Activated B cell treated with CpG ODN at 0.5 μM for 24 hours (primary cell): ENCODE measurements at regions not wholly inside any gene's neighbourhood (a gene's known extent, or its start where the extent isn't known, plus 50 kb on each side); places are given as distances from the start of the nearest gene placed in this dataset.

Source experiments
- ATAC-seq: fragments of 200-7000 bp; cut with Tn5 transposase; one replicate; pipeline ENCODE4 v1.10.0; 2021; ENCODE audit warnings: low read depth, mild to moderate bottlenecking, moderate library complexity
- CTCF ChIA-PET: fragments of 350-600 bp; sonication (Branson Sonifier 250); formaldehyde crosslinking; loops from one replicate; lab custom pipeline; 2021; ENCODE audit warnings: antibody characterized with exemption; lab: Charles Lee
- POLR2A ChIA-PET: fragments of 350-600 bp; sonication (Branson Sonifier 250); formaldehyde crosslinking; loops from one replicate; lab custom pipeline; 2021; ENCODE audit warnings: antibody characterized with exemption; lab: Charles Lee
- DNase-seq: peaks from one replicate; pipeline ENCODE4 v3.0.0; 2022
- H3K27ac Mint-ChIP-seq: one replicate; pipeline ENCODE4 v1.8.0; 2020; ENCODE audit warnings: mixed read lengths
- H3K27me3 Mint-ChIP-seq: one replicate; pipeline ENCODE4 v1.8.0; 2021; ENCODE audit warnings: mixed read lengths
- H3K36me3 Mint-ChIP-seq: one replicate; pipeline ENCODE4 v1.8.0; 2021; ENCODE audit warnings: low read depth, mixed read lengths
- H3K4me1 Mint-ChIP-seq: one replicate; pipeline ENCODE4 v1.8.0; 2021; ENCODE audit warnings: mixed read lengths
- H3K4me3 Mint-ChIP-seq: one replicate; pipeline ENCODE4 v1.8.0; 2020; ENCODE audit warnings: mild to moderate bottlenecking, mixed read lengths
- H3K9me3 Mint-ChIP-seq: one replicate; pipeline ENCODE4 v1.8.0; 2020; ENCODE audit warnings: mixed read lengths
- intact Hi-C: fragments of 100-400 bp; cut with micrococcal nuclease; formaldehyde crosslinking; loops from one replicate; pipeline ENCODE4 v1.15.1; 2024
- TF ChIP-seq, protein P1 (sequence below): fragments of 200-600 bp; IDR thresholded peaks from one replicate; pipeline ENCODE4 v1.8.0; 2022; ENCODE audit warnings: antibody characterized with exemption, mild to moderate bottlenecking

- DNase-seq (no peak), ATAC-seq (no peak)
- H3K36me3 Mint-ChIP-seq = no peaks in the 10 kb centered on the region
- H3K4me3 Mint-ChIP-seq = no peak overlapping the region
- no peak overlapping the region for H3K27ac Mint-ChIP-seq
- H3K9me3 Mint-ChIP-seq = peaks cover 17% of the 10 kb centered on the region
- intact Hi-C loops = no loop called here
- POLR2A ChIA-PET = no interaction called here
- CTCF ChIA-PET = no interaction called here
- H3K27me3 Mint-ChIP-seq = no peaks in the 10 kb centered on the region
- TF ChIP-seq, protein P1, sequence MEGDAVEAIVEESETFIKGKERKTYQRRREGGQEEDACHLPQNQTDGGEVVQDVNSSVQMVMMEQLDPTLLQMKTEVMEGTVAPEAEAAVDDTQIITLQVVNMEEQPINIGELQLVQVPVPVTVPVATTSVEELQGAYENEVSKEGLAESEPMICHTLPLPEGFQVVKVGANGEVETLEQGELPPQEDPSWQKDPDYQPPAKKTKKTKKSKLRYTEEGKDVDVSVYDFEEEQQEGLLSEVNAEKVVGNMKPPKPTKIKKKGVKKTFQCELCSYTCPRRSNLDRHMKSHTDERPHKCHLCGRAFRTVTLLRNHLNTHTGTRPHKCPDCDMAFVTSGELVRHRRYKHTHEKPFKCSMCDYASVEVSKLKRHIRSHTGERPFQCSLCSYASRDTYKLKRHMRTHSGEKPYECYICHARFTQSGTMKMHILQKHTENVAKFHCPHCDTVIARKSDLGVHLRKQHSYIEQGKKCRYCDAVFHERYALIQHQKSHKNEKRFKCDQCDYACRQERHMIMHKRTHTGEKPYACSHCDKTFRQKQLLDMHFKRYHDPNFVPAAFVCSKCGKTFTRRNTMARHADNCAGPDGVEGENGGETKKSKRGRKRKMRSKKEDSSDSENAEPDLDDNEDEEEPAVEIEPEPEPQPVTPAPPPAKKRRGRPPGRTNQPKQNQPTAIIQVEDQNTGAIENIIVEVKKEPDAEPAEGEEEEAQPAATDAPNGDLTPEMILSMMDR = no peak
- H3K4me1 Mint-ChIP-seq = no peaks in the 10 kb centered on the region
Measured at GRCh38 chr5:147143215-147143614, 91.6 kb upstream of the STK32A start.

- TF ChIP-seq, protein P1 = no peak
- ChIA-PET POLR2A (no interaction called here), CTCF (no interaction called here)
- H3K27me3 Mint-ChIP-seq = no peaks in the 10 kb centered on the region
- H3K27ac Mint-ChIP-seq = no peak overlapping the region
- intact Hi-C loops = no loop called here
- DNase-seq = no peak
- ATAC-seq = no peak
- H3K4me1 Mint-ChIP-seq = no peaks in the 10 kb centered on the region
- H3K4me3 Mint-ChIP-seq = no peak overlapping the region
- peaks cover under 1% of the 10 kb centered on the region for H3K9me3 Mint-ChIP-seq
- H3K36me3 Mint-ChIP-seq = no peaks in the 10 kb centered on the region
Measured at GRCh38 chr5:147145328-147145727, 89.5 kb upstream of the STK32A start.

DNA sequence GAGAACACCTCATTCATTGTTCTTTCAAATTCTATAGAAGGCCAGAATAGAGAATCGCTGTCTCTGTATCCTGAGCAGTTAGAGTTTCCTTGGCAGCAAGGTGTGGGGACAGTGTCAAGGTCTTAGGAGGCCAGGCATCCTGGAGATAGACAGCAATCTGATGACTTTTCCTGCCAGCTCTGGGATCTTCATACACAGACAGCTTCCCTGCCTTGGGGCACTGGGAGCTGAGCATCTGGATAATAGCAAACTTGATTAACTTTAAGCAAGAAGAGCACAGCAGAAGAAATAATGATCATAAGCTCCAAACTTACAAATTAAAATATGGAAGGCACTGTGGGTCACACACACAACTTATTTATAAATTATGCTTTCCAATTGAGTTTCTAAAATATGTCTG is 86.1 kb upstream of the STK32A start:
- no peak overlapping the region for H3K27ac Mint-ChIP-seq
- intact Hi-C loops = no loop called here
- H3K4me3 Mint-ChIP-seq = no peak overlapping the region
- no peaks in the 10 kb centered on the region for H3K4me1 Mint-ChIP-seq
- POLR2A ChIA-PET = no interaction called here
- TF ChIP-seq, protein P1 = no peak
- CTCF ChIA-PET = no interaction called here
- DNase-seq (no peak), ATAC-seq (no peak)
- H3K36me3 Mint-ChIP-seq = no peaks in the 10 kb centered on the region
- H3K9me3 Mint-ChIP-seq = no peaks in the 10 kb centered on the region
- H3K27me3 Mint-ChIP-seq = no peaks in the 10 kb centered on the region

GRCh38 chr5:147152086-147152485 is 82.7 kb upstream of the STK32A start:
- ChIA-PET CTCF (no interaction called here), POLR2A (no interaction called here)
- no peak for ATAC-seq
- H3K36me3 Mint-ChIP-seq = no peaks in the 10 kb centered on the region
- TF ChIP-seq, protein P1 = no peak
- H3K27me3 Mint-ChIP-seq = no peaks in the 10 kb centered on the region
- H3K4me1 Mint-ChIP-seq = no peaks in the 10 kb centered on the region
- H3K4me3 Mint-ChIP-seq = no peak overlapping the region
- intact Hi-C loops = no loop called here
- no peak for DNase-seq
- H3K27ac Mint-ChIP-seq = no peak overlapping the region
- H3K9me3 Mint-ChIP-seq = no peaks in the 10 kb centered on the region

DNA sequence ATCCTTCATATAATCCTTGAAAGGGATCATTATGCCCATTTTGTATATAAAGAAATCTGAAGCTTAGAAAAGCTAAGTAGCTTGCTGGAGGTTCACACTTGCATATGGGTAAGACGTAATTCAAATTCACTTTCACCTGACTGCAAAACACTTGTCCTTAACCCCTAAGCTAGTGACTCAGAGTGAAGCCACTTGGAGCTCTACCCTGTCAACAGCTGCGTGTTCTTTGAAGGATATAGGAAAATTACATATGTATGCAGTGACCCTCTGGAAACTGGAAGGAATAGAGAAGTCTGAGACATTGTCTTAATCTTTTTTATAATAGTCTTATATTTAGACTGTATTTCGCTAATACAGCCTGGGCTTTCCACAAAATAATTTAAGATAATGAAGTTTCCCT is 80.0 kb upstream of the STK32A start:
- TF ChIP-seq, protein P1 = no peak
- ATAC-seq (no peak), DNase-seq (no peak)
- no peak overlapping the region for H3K27ac Mint-ChIP-seq
- no peaks in the 10 kb centered on the region for H3K27me3 Mint-ChIP-seq
- intact Hi-C loops = no loop called here
- no peaks in the 10 kb centered on the region for H3K36me3 Mint-ChIP-seq
- no peak overlapping the region for H3K4me3 Mint-ChIP-seq
- POLR2A ChIA-PET = no interaction called here
- no peaks in the 10 kb centered on the region for H3K9me3 Mint-ChIP-seq
- CTCF ChIA-PET = no interaction called here
- H3K4me1 Mint-ChIP-seq = no peaks in the 10 kb centered on the region
